Breast epithelium (tissue), 4 donors: ENCODE measurements at regions not wholly inside any gene's neighbourhood (a gene's known extent, or its start where the extent isn't known, plus 50 kb on each side); places are given as distances from the start of the nearest gene placed in this dataset.

Experiments used
- DNase-seq, 2 donors: peaks; one replicate each; pipeline ENCODE4 v3.0.0-alpha.2; 2019; ENCODE audit warnings: low spot score in 2 of 2
- H3K27ac ChIP-seq, 2 donors: fragments of 200-600 bp; sonication (generic) in 1 of 2; one replicate each; pipeline ENCODE4 v1.5.1; 2016 to 2019; ENCODE audit warnings: mild to moderate bottlenecking in 1 of 2
- H3K27me3 ChIP-seq, 2 donors: fragments of 200-600 bp; sonication (generic) in 1 of 2; one replicate each; pipeline versions ENCODE4 v1.5.1 to v1.6.0; 2017 to 2019; ENCODE audit warnings: control low read depth in 1 of 2, mild to moderate bottlenecking in 1 of 2
- H3K36me3 ChIP-seq: fragments of 200-600 bp; one replicate; pipeline ENCODE4 v1.5.1; 2019
- H3K4me1 ChIP-seq, 2 donors: fragments of 200-600 bp; sonication (generic); one replicate each; pipeline ENCODE4 v1.5.1; 2016 to 2019; ENCODE audit warnings: control low read depth in 1 of 2
- H3K4me3 ChIP-seq, 3 donors: fragments of 200-600 bp; sonication (generic); 1 replicate in 2 of 3; 2 replicates in 1 of 3; pipeline ENCODE4 v1.5.1; 2016 to 2019; ENCODE audit warnings: mild to moderate bottlenecking in 3 of 3, moderate library complexity in 2 of 3
- H3K9me3 ChIP-seq, 2 donors: fragments of 200-600 bp; sonication (generic) in 1 of 2; one replicate each; pipeline ENCODE4 v1.5.1; 2016 to 2019; ENCODE audit warnings: control low read depth in 1 of 2
- CTCF ChIP-seq, 3 donors: fragments of 450-650 bp; IDR thresholded peaks; one replicate each; pipeline ENCODE4 v1.5.1; 2016 to 2017; ENCODE audit warnings: antibody characterized with exemption in 3 of 3, mild to moderate bottlenecking in 3 of 3, moderate library complexity in 3 of 3
- POLR2A ChIP-seq: fragments of 450-650 bp; IDR thresholded peaks from one replicate; pipeline ENCODE4 v1.6.1; 2016; ENCODE audit warnings: antibody characterized with exemption, mild to moderate bottlenecking, moderate library complexity
- POLR2AphosphoS5 ChIP-seq, 3 donors: sonication (generic); formaldehyde crosslinking; IDR thresholded peaks; one replicate each; pipeline ENCODE4 v1.6.1; 2017; ENCODE audit warnings: antibody characterized with exemption in 3 of 3
- intact Hi-C: fragments of 100-400 bp; cut with DNase I; formaldehyde crosslinking; loops from one replicate; pipeline ENCODE4 v1.15.1; 2023; ENCODE audit warnings: low total_unique reads

GRCh38 chr5:160918386-160918785 is 66.4 kb upstream of the ATP10B start:
- no peaks in the 10 kb centered on the region for H3K36me3 ChIP-seq
- H3K9me3 ChIP-seq: no peaks in the 10 kb centered on the region
- intact Hi-C loops: no loop called here
- no peak overlapping the region for H3K4me3 ChIP-seq
- DNase-seq: no peak
- H3K27me3 ChIP-seq: no peaks in the 10 kb centered on the region
- H3K4me1 ChIP-seq: no peaks in the 10 kb centered on the region
- no peak overlapping the region for H3K27ac ChIP-seq
- TF ChIP-seq POLR2A: no peak
- no peak for TF ChIP-seq CTCF (IDR thresholded peaks at IDR 0.05)
- TF ChIP-seq POLR2AphosphoS5 (IDR thresholded peaks at IDR 0.05): no peak

- no peak for TF ChIP-seq CTCF (IDR thresholded peaks at IDR 0.05)
- TF ChIP-seq POLR2A: no peak
- TF ChIP-seq POLR2AphosphoS5 (IDR thresholded peaks at IDR 0.05): no peak
- H3K36me3 ChIP-seq: no peaks in the 10 kb centered on the region
- no peaks in the 10 kb centered on the region for H3K27me3 ChIP-seq
- no peak for DNase-seq
- H3K9me3 ChIP-seq: no peaks in the 10 kb centered on the region
- no peak overlapping the region for H3K4me3 ChIP-seq
- no peak overlapping the region for H3K27ac ChIP-seq
- no peaks in the 10 kb centered on the region for H3K4me1 ChIP-seq
- intact Hi-C loops: no loop called here
Measured at GRCh38 chr5:160906090-160906489, 54.1 kb upstream of the ATP10B start.

GRCh38 chr5:160905285-160905684 is 53.3 kb upstream of the ATP10B start:
- no peak overlapping the region for H3K4me3 ChIP-seq
- DNase-seq: no peak
- no peaks in the 10 kb centered on the region for H3K4me1 ChIP-seq
- H3K27me3 ChIP-seq: no peaks in the 10 kb centered on the region
- no peaks in the 10 kb centered on the region for H3K9me3 ChIP-seq
- H3K36me3 ChIP-seq: no peaks in the 10 kb centered on the region
- H3K27ac ChIP-seq: no peak overlapping the region
- intact Hi-C loops: no loop called here
- TF ChIP-seq POLR2A: no peak
- TF ChIP-seq CTCF (IDR thresholded peaks at IDR 0.05): no peak
- no peak for TF ChIP-seq POLR2AphosphoS5 (IDR thresholded peaks at IDR 0.05)

- TF ChIP-seq POLR2AphosphoS5 (IDR thresholded peaks at IDR 0.05) (no peak), POLR2A (no peak), CTCF (IDR thresholded peaks at IDR 0.05) (no peak)
- no peak overlapping the region for H3K27ac ChIP-seq
- H3K27me3 ChIP-seq: no peaks in the 10 kb centered on the region
- no peak for DNase-seq
- no peaks in the 10 kb centered on the region for H3K9me3 ChIP-seq
- H3K36me3 ChIP-seq: no peaks in the 10 kb centered on the region
- no peak overlapping the region for H3K4me3 ChIP-seq
- intact Hi-C loops: no loop called here
- no peaks in the 10 kb centered on the region for H3K4me1 ChIP-seq
Measured at GRCh38 chr5:160904591-160904990, 52.6 kb upstream of the ATP10B start.

DNA sequence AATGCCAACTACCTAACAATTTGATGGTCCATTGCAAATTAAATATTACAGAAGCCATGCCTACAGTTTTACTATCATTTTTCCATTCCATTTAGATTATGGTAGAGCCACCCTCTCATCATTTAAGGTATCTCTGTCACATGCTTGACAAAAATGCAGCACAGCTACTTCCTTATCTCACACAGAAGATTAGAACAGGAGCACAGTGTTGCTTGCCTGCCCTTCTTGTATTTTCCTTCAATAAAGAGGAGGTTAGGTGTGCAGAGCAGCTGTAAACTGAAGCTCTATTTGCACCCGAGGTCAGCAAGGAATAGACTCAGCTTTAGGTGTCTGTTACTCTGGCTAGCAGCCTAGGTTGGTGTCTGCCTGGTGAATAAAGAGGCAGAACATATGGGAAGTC is 51.5 kb upstream of the ATP10B start:
- Histone ChIP-seq H3K9me3 (no peaks in the 10 kb centered on the region), H3K27me3 (no peaks in the 10 kb centered on the region), H3K36me3 (no peaks in the 10 kb centered on the region), H3K4me1 (no peaks in the 10 kb centered on the region), H3K27ac (no peak overlapping the region), H3K4me3 (no peak overlapping the region)
- TF ChIP-seq POLR2A (no peak), POLR2AphosphoS5 (IDR thresholded peaks at IDR 0.05) (no peak), CTCF (IDR thresholded peaks at IDR 0.05) (no peak)
- no peak for DNase-seq
- intact Hi-C loops: no loop called here
